Stimulated activated CD4-positive, alpha-beta T cell treated with anti-CD3 and anti-CD28 coated beads, Interleukin-1b, Interleukin-23, amount 100 ng/mL, for 1 hour (primary cell): ENCODE measurements at regions not wholly inside any gene's neighbourhood (a gene's known extent, or its start where the extent isn't known, plus 50 kb on each side); places are given as distances from the start of the nearest gene placed in this dataset.

Experiments
- DNase-seq, 2 donors: peaks; one replicate each; pipeline ENCODE4 v3.0.0-alpha.2; 2020; ENCODE audit warnings: low read depth in 2 of 2

DNA sequence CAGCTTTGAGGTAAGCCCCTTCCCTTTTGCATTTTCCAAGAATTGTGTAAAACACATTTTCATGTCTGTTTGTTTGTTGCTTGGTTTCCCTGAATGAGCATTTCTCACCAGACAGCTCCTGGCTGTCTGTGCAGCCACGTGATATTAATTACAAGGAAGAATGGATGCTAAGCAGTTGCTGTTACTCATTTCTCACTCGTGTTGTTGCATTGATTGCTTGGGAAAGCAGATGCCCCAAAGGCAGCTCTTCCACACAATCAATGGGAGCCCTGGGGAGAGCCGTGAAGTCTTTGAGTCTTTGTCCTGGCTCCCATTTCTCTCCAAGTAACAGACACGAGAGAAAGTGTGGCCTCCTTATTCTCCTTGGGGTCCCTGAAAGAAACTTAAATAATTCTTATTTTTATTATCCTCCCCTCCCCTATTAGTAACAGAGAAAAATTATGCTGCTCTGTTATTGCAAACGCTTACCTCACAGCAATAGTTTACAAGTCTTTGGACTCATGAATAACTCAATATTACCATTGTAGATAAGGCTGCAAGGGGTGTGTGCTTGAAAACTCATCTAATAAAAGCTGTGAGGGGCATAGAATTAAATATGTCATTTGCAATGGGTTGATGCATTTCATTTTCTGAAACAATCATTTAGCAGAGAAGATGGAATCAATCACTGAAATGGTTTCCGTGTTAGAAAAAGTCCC is 127.7 kb upstream of the CAMK1G start:
- no peak for DNase-seq

DNA sequence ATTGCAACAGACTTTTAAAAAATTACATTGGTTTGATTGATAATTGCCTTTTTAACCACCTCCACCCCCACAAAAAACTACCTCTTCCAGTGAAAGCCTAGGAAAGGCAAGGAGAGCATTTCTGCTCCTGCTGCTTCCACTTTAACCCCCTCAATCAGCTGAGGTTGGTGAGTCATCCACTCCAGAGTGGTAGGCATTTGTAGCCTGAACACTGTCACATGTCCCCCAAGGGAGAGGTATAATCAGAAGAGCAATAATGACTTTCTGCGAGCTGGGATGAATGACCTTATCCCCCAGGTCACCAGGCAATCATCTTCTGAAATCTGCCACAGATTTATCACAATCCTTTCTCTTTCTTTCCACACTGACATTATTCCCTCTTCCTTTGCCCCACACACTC is 126.6 kb upstream of the CAMK1G start:
- no peak for DNase-seq

DNA sequence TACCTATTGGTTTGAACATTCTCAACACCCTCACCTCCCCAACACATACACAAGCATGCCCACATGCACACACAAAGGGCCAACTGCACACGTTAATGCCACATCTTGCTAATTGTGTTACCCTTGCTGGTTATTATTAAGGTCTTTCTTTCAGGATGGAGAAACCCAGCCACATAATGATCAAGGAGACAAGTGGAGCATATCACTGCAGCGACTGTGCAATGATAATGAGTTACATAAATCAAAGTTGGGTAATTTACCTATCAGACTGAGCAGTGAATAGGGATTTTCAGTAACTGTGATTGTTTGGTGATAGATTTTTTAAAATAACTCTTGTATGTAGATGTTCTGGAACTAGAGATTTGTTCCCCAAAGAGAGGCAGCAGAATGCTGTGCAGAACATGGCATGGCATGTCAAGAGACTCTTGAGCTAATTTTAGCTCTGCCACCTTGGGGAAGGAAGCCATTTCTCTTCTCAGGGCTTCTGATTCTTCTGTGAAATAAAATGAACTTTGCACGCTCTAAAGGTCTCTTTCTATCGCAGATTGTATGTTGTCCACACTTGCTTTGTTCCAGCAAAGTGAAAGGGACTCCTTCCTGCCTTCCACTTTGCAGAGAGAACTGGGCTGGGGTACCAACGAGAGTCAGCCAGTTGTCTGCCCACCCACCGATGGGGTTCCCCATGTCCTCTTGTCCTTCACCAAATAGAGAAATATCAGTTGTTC is 126.0 kb upstream of the CAMK1G start:
- DNase-seq: no peak

DNA sequence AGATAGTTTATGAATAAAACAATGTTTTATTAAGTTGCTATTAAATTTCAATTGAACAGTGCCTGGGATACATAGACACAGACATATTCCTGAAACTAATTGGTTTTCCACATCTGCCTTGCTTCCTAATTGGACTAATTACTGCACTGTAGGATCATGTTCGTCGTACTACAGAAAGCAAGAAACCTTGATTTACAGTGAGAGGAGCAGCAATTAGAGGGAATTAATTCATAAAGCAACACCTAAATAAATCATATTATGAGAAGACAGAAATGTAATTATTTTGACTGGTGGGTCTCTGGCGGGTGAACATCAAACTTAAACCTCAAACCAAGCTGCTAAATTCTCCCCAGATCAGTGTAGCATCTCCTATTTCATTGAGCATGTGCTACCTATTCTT is 124.6 kb upstream of the CAMK1G start:
- DNase-seq: no peak

GRCh38 chr1:209461168-209461567 is 122.3 kb upstream of the CAMK1G start:
- DNase-seq: no peak

DNA sequence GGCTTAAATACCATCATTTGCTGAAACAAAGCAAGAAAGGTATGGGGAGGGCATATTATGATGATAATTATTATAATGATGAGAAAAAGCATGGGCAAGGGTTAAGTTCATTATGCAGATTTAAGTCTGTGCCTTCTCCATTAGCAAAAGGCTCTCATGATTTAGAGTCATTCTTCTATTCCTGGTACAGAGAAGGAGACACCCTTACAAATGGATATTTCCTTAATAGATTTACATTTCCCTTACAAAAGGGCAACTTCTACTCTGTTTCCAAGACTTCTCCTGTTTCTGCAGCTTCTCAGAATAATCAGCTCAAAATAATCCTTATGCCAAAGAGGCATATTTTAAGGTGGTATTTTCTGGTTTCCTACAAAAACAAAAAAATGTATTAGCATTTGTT is 121.1 kb upstream of the CAMK1G start:
- no peak for DNase-seq

- DNase-seq: no peak
Measured at GRCh38 chr1:209463441-209463840, 120.1 kb upstream of the CAMK1G start.

DNA sequence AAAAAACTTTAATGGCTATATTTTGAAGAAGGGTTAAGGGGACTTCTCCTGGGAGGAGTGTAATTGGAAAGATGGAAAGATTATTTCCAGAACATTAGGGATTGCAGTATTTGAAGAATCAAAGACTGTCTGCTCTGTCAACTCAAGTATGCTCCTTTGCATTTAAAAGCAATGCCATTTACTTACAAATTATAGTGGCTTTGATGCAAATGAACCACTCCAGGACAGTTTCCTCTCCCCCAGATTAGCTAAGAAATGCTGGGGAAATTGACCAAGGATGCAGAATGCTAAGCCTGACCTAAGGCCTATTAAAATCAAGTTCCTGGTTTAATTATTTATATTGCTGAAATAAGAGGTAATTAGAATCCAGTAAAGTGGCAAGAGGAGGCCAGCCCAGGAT is 110.5 kb upstream of the CAMK1G start:
- DNase-seq: no peak

DNA sequence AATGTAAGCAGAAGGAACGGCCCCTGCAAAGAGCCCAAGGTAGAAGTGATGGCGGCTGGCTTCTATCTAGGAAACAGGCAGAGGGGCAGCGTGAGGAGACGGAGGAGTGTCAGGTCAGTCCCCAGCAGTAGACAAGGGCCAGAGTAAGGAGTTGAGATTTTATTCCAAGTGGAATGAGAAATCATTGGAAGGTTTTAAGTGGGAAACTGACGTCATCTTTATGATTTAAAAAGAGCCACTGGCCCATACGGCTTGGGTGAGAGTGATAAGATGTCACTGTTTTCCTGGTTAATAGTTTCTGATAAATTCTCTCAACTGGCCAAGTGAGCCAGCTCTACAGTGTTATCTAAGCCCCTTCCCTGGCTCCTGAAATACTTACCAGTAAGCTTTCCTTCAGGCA is 103.2 kb upstream of the CAMK1G start:
- no peak for DNase-seq

GRCh38 chr1:209483691-209484090 is 99.8 kb upstream of the CAMK1G start:
- DNase-seq: no peak

GRCh38 chr1:209484429-209484828 is 99.1 kb upstream of the CAMK1G start:
- DNase-seq: no peak

DNA sequence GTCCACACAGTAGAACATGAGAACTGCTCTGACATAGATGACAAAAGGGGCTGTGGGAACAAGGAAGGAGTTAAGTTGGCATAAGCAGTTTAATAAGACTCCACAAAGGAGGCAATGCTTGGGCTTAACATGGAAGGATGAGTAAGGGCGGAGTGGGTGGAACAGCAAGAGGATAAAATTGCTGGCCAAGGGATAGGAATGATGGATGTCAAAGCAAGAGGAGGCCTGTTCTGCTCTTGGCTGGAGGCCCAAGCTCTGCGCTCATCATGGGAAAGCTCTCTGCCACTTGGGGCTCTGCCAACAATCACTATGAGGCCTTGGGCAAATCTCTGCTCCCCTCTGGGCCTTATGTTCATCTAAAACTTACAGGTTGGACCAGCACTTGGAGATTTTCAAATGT is 98.3 kb upstream of the CAMK1G start:
- no peak for DNase-seq

DNA sequence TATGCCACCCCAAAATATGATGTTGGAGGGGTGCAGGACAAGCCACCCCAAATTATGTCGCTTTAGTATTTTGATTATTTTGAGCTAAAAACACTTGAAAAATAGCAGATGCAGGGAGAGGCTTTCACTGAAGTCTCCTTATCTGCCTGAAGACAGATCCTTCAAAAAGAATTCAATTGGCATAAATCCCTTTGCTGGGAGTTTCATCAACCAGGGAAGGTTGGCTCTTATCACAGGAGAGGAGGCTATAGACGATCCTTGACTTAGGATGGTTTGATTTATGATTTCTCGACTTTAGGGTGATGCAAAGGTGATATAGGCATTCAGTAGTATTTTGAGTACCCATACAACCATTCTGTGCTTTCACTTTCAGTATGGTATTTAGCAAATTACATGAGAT is 97.8 kb upstream of the CAMK1G start:
- DNase-seq: no peak

DNA sequence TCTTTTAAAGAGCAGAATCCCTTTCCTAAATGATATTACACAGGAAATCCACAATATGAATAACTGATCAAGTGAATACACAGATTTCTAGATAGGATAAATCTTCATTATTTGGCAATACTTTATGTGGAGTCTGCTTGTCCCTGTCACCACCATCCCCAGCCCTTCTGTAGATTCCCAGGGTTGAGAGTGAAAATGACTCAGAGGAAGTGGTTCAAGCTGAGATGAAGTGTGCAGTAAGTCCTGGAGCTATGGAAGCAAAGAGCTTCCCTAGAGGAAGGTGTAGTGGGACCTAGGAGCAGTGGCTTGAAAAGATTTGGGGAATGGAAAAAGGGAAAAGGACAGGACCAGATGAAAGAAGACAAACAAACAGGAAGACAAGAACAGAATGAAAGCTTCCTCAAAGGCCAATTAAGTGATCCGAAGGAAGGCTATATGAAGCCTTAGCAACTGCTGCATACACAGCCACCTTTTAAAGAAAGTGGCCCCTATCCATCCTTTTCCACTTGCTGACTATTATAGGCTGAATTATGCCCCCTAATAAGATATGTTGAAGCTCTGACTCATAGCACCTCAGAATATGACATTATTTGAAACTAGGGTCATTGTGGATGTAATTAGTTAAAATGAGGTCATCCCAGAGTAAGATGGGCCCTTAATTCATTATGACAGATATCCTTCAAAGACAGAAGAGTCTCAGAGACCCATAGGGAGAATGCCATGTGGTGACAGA is 96.5 kb upstream of the CAMK1G start:
- DNase-seq: no peak

DNA sequence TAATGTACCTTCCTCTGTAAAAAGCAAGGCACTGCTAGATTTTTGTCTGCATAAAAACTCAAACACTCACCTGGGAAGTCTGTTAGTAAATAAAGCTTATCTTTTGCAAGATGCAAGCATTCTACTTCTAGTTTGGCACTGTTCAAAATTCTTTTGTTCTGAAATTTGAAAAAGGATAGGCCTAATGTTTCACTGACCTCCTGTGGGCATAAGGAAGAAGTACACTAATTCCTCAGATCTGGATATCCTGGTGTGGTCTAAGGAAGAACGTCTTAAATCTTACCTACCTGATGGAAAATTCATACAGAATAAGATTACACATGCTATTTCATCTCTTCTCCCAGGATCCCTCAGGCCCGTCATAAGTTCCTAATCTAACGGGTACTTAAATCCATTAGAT is 93.5 kb upstream of the CAMK1G start:
- no peak for DNase-seq

- no peak for DNase-seq
Measured at GRCh38 chr1:209491031-209491430, 92.5 kb upstream of the CAMK1G start.

DNA sequence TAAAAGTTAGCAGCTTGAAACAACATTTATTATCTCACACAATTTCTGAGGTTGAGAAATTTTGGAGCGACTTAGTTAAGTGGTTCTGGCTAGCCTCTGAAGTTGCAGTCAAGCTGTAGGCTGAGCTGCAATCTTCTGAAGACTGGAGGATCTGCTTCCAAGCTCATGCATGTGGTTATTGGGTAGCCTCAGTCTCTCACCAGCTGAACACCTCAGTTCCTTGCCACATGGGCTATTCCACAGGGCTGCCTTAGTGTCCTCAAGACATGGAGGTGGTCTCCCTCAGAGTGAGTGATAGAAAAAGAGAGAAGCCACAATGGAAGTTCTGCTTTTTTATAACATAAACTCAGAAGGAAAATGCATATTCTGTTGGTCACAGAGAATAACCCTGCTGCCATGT is 92.0 kb upstream of the CAMK1G start:
- DNase-seq: no peak

DNA sequence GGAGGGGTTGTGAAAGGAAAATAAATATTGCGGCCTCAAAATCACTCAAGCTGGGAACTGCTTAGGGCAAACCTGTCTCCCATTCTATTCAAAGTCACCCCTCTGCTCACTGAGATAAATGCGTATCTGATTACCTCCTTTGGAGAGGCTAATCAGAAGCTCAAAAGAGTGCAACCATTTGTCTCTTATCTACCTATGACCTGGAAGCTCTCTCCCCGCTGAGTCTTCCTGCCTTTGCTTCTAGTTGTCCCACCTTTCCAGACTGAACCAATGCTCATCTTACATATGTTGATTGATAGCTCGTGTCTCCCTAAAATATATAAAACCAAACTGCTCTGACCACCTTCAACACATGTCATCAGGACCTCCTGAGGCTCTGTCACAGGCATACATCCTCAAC is 91.6 kb upstream of the CAMK1G start:
- no peak for DNase-seq

GRCh38 chr1:209493559-209493958 is 90.0 kb upstream of the CAMK1G start:
- no peak for DNase-seq

GRCh38 chr1:209497729-209498128 is 85.8 kb upstream of the CAMK1G start:
- DNase-seq: no peak

- no peak for DNase-seq
Measured at GRCh38 chr1:209500993-209501392, 82.5 kb upstream of the CAMK1G start.

GRCh38 chr1:209503196-209503595 is 80.3 kb upstream of the CAMK1G start:
- no peak for DNase-seq

DNA sequence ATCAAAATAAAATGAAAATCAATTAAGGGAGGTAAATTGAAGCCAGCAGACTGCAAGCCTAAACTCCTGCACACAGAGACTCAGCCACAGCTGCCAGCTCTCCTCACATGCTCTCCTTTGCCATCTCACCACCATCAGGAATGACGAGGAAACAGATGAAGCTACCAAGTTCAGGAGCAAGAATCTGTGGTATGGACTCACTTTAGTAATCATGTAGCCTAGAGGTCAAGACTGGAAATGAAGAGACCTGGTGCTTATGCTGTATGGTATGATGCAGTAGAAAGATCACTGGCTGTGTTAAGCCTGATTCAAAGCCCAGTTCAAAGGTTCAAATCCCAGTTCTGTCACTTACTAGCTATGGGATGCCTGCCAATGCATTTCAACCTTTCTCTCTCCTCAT is 78.9 kb upstream of the CAMK1G start:
- DNase-seq: no peak
